ENCODE measurements at regions not wholly inside any gene's neighbourhood (a gene's known extent, or its start where the extent isn't known, plus 50 kb on each side); places are given as distances from the start of the nearest gene placed in this dataset.

DNA sequence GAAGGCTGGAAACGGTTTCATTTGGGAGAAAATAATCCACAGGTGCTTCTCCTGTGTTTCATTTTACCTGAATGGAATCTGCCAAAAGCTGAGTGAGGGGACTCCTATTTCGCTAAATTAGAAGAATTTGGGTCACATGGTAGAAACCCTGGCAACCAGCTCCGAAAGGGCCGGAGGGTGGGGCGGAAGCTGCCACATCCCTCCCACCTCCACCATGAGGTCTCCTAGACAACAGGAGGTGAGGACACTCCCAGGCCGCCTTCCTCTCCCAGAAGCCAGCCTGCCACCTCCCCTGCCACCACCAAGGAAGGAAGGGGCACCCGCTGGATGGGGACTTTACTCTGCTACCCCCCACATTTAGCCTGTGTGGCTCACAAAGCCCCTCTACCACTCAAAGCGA, 199.9 kb upstream of the ZC3H12A start:
- no peak for TF ChIP-seq POLR2A (IDR thresholded peaks at IDR 0.05; ENCODE audit: low read length)
- no peak for TF ChIP-seq GATA1 (IDR thresholded peaks at IDR 0.05; ENCODE audit: low read depth, low read length)

DNA sequence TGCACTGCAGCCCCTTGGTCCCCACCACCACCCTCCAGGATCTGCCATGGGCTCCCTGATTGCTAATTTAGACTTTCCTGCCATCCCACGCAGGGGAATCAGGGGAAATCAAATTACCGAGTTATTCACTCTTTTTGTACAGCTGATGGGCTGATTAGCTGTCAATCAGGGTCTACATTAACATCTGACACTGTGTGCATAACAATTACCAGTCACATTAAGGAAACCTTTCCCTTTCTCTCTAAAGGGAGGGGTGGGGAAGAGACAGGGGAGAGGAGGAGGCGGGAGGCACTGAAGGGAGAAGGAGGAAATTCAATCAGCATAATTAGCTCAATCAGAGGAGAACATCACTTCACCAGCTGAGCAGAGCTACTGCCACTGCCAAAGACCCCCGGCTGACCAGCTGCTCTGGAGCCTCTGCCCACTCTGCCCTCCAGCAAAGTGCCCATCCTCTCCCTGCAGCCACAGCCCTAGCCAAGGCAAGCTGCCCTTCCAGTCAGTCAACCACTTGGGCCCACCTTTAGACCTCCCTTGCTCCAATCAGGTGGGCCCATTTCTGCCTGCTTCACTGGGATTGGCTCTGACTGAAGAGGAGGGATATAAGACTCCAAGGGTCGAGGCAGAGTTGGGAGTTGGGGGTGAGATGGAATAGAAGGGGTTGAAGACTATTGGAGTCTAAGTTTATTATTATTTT, 199.3 kb upstream of the ZC3H12A start:
- no peak for TF ChIP-seq GATA1 (IDR thresholded peaks at IDR 0.05; ENCODE audit: low read depth, low read length)
- no peak for TF ChIP-seq POLR2A (IDR thresholded peaks at IDR 0.05; ENCODE audit: low read length)
- peak in 1 of 2 experiments; percentile 3 for DNase-seq

More for the DNA sequence above, 199.9 kb upstream of the ZC3H12A start:
- no peak for DNase-seq

- TF ChIP-seq POLR2A (IDR thresholded peaks at IDR 0.05; ENCODE audit: low read length) = no peak
- TF ChIP-seq GATA1 (IDR thresholded peaks at IDR 0.05; ENCODE audit: low read depth, low read length) = no peak
Observed at GRCh38 chr1:37277366-37277765, 197.0 kb upstream of the ZC3H12A start.

DNA sequence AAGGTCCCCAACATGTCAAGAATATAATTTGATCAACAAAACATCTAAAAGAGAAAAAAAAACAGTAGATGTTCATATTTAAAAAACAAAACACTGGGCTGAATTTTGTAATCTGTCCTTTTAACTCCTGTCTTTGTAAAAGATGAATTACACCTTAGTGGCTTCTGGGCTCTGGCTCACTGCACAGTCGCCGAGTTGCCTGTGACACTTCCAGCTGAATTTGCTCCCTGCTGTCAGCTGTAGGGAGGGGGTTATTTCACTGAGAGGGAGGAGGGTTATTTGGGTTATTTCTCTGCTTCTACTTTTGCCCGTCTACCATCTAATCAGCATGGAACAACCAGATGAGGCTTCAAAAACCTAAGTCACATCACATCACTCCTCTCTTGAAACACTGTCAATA, 193.0 kb upstream of the ZC3H12A start:
- no peak for DNase-seq
- TF ChIP-seq POLR2A (IDR thresholded peaks at IDR 0.05; ENCODE audit: low read length) = no peak
- no peak for TF ChIP-seq GATA1 (IDR thresholded peaks at IDR 0.05; ENCODE audit: low read depth, low read length)

More at GRCh38 chr1:37277366-37277765, 197.0 kb upstream of the ZC3H12A start:
- DNase-seq = no peak

GRCh38 chr1:37282764-37283163, 191.6 kb upstream of the ZC3H12A start:
- TF ChIP-seq POLR2A (IDR thresholded peaks at IDR 0.05; ENCODE audit: low read length) = no peak
- TF ChIP-seq GATA1 (IDR thresholded peaks at IDR 0.05; ENCODE audit: low read depth, low read length) = no peak
- DNase-seq = no peak

DNA sequence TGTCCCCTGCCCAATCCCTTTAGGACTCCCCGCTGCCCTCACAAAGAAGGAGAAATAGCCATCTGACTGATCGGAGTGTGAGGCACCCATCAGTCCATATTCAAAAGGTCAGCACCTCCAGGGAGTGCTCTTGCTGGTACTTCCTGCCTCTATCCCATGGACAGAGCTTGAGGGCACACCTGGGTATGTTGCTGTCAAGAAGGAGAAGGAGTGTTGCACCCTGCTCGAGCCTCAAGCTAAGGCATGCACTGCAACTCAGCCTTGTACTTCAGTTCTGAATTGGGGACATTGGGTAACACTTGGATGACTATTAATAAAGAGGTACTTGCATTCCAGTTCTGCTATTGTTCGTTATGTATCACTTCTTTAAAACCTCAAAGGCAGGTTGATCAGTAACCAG, 190.3 kb upstream of the ZC3H12A start:
- TF ChIP-seq POLR2A (IDR thresholded peaks at IDR 0.05; ENCODE audit: low read length) (no peak), GATA1 (IDR thresholded peaks at IDR 0.05; ENCODE audit: low read depth, low read length) (no peak)
- DNase-seq = no peak

DNA sequence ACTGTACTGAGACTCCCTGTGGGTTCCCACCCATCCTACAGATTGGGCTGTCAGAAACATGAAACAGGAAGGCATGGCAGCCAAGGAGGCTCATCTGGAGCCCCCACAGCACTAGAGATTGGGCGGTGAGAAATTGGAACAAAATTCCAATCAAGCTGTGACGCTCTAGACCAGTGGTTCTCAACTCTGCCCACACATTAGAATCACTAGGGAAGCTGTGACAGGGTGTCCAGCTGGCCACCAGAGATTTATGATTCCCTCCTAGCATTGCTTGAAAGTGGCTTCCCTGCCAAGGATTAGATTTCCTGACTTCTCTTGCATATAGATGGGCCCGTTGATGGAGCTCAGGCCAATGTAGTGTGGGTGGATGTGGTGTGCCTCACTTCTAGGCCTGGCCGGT, 187.5 kb upstream of the ZC3H12A start:
- DNase-seq = no peak
- TF ChIP-seq GATA1 (IDR thresholded peaks at IDR 0.05; ENCODE audit: low read depth, low read length) = no peak
- no peak for TF ChIP-seq POLR2A (IDR thresholded peaks at IDR 0.05; ENCODE audit: low read length)

GRCh38 chr1:37288900-37289299, 185.5 kb upstream of the ZC3H12A start:
- TF ChIP-seq POLR2A (IDR thresholded peaks at IDR 0.05; ENCODE audit: low read length) (no peak), GATA1 (IDR thresholded peaks at IDR 0.05; ENCODE audit: low read depth, low read length) (no peak)
- no peak for DNase-seq

DNA sequence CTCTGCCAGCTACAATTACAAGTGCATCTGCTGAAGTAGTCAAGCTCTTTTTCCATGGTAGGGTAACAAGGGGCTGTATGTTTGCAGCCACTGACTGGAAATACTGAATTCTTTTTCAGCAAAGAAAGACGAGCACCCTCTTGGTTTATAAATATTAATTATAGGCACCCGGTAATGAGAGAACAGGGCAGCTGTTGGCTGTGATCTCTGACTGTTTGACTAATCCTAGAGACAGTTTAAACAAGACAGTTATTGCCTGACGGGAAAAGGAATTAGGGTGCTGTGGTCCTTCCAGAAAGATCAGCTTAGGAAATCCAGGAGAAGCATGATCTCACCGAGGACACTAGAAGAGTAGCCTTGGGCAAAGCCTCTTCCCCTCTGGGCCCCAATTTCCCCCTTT, 183.7 kb upstream of the ZC3H12A start:
- no peak for TF ChIP-seq POLR2A (IDR thresholded peaks at IDR 0.05; ENCODE audit: low read length)
- TF ChIP-seq GATA1 (IDR thresholded peaks at IDR 0.05; ENCODE audit: low read depth, low read length) = no peak
- DNase-seq = no peak

DNA sequence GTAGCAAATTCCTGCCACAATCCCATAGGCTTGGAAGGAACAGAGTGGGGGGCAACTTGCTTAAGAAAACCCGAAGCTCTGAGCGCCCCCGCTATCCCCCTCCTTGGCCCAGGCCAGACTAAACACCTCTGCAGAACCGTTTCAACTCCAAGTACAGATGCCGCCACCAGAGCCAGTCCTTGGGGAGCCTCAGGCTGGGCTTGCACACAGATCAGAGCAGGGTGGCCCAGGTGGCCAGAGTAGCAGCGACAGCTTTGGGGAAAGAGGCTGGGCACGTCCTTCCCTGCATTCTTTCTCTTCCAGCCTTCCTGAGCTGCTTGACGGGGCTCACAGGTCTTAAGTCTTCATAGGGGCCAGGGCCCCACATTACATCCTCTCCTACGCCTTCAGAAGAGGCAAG, 181.6 kb upstream of the ZC3H12A start:
- TF ChIP-seq POLR2A (IDR thresholded peaks at IDR 0.05; ENCODE audit: low read length) (no peak), GATA1 (IDR thresholded peaks at IDR 0.05; ENCODE audit: low read depth, low read length) (no peak)
- DNase-seq = no peak

- DNase-seq = no peak
- TF ChIP-seq GATA1 (IDR thresholded peaks at IDR 0.05; ENCODE audit: low read depth, low read length) (no peak), POLR2A (IDR thresholded peaks at IDR 0.05; ENCODE audit: low read length) (no peak)
Observed at GRCh38 chr1:37294096-37294495, 180.3 kb upstream of the ZC3H12A start.

DNA sequence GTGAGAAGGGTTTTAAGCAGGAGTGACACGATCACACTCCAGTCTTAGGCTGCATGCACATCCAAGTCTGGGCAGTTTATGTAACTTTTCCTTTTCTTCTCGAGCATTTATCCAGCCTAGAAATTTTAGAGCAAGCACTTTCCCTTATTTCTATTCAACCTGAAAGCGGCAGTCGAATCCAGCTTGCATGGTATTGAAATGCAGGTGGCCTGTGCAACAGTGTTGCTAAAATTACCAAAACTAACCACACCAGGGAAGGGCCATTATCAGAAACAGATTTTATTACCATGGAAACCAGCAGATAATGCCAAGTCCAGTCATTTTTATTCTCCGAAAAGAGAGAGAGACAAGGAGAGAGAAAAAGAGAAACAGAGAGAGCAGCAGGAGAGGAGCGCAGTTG, 179.9 kb upstream of the ZC3H12A start:
- TF ChIP-seq POLR2A (IDR thresholded peaks at IDR 0.05; ENCODE audit: low read length) (no peak), GATA1 (IDR thresholded peaks at IDR 0.05; ENCODE audit: low read depth, low read length) (no peak)
- no peak for DNase-seq

DNA sequence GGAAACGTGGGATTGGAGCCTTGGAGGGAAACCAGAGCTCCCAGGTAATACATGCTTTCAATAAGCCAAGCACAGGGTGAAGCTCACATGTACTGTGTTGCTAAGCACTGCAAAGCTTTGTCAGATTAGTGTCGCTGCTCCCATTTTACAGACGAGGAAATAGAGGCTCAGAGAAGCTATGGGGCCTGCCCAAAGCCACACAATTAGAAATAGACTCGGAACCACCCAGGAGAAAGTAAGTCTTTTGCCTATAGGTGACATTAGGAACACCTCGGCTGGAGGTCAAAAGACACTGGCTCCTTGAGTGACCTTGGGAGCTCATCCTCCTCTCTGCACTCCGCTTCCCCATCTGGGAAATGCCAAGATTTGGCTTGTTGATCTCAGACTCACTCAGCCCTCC, 175.6 kb upstream of the ZC3H12A start:
- DNase-seq = no peak
- TF ChIP-seq POLR2A (IDR thresholded peaks at IDR 0.05; ENCODE audit: low read length) (no peak), GATA1 (IDR thresholded peaks at IDR 0.05; ENCODE audit: low read depth, low read length) (no peak)

- TF ChIP-seq GATA1 (IDR thresholded peaks at IDR 0.05; ENCODE audit: low read depth, low read length) = no peak
- no peak for TF ChIP-seq POLR2A (IDR thresholded peaks at IDR 0.05; ENCODE audit: low read length)
- no peak for DNase-seq
Observed at GRCh38 chr1:37299216-37299615, 175.2 kb upstream of the ZC3H12A start.

- TF ChIP-seq GATA1 (IDR thresholded peaks at IDR 0.05; ENCODE audit: low read depth, low read length) = no peak
- no peak for TF ChIP-seq POLR2A (IDR thresholded peaks at IDR 0.05; ENCODE audit: low read length)
- DNase-seq = no peak
Observed at GRCh38 chr1:37303884-37304574, 170.4 kb upstream of the ZC3H12A start.

Measured in erythroblast (primary cell).